Stimulated activated CD8-positive, alpha-beta memory T cell treated with anti-CD3 and anti-CD28 coated beads, Interleukin-7, amount 100 ng/mL, for 4 hours (primary cell): ENCODE measurements at regions not wholly inside any gene's neighbourhood (a gene's known extent, or its start where the extent isn't known, plus 50 kb on each side); places are given as distances from the start of the nearest gene placed in this dataset.

Experiments
- DNase-seq, 2 donors: peaks; one replicate each; pipeline ENCODE4 v3.0.0-alpha.2; 2020; ENCODE audit warnings: low read depth in 2 of 2

GRCh38 chr12:19015285-19015684 lies 114.2 kb upstream of the PLEKHA5 start:
- no peak for DNase-seq

DNA sequence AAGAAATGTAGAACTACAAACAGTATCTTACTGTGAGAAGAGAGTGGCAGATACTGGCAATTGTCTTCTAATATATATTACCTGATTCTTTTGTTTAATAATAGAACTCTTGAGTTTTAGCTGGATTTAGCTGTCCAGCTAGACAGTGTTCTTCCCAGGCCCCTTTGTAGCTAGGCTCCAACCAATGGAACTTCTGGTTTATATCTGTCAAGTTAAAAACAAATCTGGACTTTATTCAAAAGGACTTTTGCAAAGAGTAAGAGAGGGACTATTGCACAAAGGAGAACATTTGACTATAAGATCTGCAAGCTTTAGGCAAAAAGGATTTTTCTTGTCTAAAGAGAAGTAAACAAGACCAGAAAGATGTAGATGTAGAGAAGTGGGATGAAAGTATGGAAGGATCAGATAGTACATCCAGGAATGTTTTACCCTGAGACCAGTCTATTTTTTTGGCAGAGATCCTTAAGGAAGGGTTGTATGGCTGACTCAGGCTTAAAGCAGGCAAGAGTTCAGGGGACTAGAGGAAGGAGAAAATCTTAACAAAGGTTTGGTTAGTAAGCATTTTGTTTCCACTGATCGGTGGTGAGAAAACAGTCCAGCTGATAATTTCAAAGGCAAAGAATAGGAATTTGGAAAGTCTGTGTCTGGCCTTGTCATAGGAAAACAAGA lies 111.1 kb upstream of the PLEKHA5 start:
- no peak for DNase-seq

DNA sequence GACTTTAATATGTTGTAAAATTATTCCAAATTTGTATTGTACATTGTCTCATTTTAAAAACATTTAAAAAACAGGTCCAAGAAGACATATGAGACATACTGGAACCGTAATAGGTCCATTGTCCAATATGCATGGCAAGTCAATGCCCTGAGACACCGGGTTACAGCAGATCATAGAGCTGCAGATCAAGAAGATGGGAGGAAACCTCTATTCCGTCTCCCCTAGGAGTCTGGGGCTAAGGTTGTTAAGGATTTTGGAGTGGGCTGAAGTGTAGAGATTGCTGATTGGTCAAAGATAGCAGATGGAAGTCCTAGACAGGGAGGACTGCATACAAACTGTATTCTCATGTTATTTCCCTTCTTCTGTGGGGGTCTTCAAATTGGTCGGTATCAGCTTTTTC lies 108.3 kb upstream of the PLEKHA5 start:
- DNase-seq = no peak

GRCh38 chr12:19021646-19022045 lies 107.9 kb upstream of the PLEKHA5 start:
- no peak for DNase-seq

DNA sequence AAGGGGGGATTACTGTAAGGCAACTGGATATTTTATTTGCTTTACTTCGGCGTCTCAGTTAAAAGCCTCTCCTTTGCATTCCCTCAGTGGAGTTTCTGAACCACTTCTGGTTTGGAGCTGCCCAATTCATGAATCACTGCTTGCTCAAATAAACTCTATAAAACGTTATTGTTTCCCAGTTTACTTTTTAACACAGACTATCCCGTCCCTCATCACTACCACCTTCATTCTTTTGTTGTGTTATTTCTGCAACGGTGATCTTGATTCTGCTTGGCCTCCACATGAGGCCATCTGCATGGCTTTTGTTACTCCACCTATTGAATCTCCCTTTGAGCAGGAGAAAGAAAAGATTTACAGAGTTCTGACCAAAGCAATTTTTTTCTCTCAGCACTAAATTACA lies 104.0 kb upstream of the PLEKHA5 start:
- no peak for DNase-seq

- DNase-seq = no peak
Observed at GRCh38 chr12:19026034-19026433, 103.5 kb upstream of the PLEKHA5 start.

GRCh38 chr12:19026614-19027488 lies 102.7 kb upstream of the PLEKHA5 start:
- DNase-seq = no peak

DNA sequence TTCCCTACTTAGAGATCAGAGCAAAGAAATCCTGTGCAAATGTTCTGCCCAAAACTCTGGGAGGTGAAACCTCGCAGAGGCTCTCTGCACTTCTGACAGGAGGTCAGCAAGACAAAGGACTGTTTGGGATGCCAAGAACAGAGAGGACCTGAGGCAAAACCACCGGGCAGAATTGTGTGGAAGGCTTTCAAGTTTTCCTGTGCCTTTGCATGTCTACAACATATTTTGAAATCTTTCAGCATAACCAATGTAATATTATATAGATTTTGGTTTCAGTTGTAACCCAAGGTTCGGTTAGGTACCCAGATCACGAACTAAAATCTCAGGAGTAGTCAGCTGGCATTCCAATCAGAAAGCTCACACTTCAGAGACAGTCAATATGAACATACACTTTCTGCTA lies 99.4 kb upstream of the PLEKHA5 start:
- no peak for DNase-seq

DNA sequence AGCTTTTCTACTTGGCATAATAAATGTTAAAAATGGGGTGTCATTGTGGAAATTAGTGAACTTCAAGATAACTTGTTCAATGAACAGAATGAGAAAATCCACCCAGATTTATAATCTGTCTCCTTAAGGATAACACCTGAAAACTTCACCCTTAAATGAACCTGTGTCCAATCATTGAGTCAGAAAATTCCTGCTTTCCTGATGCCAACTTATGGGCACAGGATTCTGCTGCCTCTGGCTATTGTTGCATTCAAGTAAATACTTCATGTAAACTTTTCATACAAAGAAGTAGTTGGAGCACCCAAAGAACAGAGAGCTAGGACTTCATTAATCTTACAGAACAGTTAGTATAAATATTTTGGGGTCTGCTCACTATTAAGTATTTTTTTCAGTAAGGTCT lies 98.9 kb upstream of the PLEKHA5 start:
- no peak for DNase-seq

GRCh38 chr12:19031032-19031431 lies 98.5 kb upstream of the PLEKHA5 start:
- no peak for DNase-seq

GRCh38 chr12:19032826-19033225 lies 96.7 kb upstream of the PLEKHA5 start:
- no peak for DNase-seq

- no peak for DNase-seq
Observed at GRCh38 chr12:19033244-19033643, 96.3 kb upstream of the PLEKHA5 start.

DNA sequence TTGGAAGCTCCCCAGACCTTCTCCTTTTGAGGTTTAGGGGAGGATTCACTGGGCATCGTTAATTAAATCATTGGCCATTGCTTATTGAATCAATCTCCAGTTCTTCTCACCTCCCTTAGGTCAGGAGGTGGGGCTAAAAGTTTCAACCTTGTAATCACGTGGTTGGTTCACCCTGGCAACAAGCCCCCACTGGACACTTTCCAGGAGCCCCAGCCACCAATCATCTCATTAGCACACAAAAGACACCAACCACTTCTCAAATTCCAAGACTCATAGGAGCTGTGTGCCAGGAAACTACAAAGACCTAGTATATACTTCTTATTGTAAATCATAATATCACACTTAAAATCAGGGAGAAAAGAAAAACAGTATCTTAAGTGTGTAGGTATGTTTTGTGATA lies 94.6 kb upstream of the PLEKHA5 start:
- DNase-seq = no peak

DNA sequence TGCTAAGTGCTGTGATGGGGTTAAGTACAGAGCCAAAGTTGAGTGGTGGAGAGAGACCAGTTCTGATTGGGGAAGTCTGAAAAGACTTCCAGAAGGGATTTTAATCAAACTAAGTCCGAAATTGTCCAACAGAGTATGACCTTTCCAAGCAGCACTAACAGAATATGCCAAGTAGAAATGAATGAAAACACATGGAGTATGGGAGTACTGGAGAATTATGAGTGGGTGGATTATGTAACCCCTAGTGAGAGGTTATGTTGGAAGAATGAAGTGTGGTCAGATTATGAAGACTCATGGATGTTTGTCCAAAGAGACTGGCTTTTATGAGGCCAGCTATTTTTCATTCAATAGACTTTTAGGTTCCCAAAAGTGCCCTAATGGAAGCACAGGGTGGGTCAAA lies 94.0 kb upstream of the PLEKHA5 start:
- no peak for DNase-seq

DNA sequence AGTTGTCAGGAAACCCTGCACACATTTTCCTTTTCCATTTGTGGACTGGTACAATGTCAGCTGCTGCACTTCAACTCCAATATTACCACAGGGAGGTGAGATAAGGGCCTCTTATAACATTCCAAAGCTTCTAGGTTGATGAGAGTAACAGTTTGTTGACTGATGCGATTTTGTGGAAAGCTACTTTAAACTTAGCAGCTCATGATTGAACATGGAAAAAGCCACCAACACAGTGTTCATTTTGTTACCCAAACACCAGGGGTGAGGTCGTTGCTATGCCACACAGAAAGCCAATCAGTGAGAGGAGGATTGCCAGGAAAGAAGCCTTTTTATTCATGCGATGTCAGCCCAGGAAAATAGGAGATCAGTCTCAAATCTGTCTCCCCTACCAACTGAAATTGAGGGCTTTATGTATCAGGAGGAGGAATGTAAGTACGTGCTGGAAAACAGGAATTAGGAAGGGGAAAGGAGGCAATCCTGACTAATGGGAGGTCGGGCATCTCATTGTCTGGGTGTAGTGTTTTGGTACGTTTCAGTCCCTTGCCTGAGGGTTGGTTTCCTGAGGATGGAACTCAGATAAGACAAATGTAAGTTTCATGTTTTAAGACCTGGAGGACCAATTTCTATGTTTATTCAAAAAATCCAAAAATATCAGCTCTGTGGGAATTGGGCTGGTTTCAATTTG lies 92.7 kb upstream of the PLEKHA5 start:
- DNase-seq = no peak

GRCh38 chr12:19038209-19038608 lies 91.3 kb upstream of the PLEKHA5 start:
- no peak for DNase-seq

GRCh38 chr12:19039515-19039914 lies 90.0 kb upstream of the PLEKHA5 start:
- DNase-seq = no peak

- DNase-seq = no peak
Observed at GRCh38 chr12:19042221-19042620, 87.3 kb upstream of the PLEKHA5 start.

DNA sequence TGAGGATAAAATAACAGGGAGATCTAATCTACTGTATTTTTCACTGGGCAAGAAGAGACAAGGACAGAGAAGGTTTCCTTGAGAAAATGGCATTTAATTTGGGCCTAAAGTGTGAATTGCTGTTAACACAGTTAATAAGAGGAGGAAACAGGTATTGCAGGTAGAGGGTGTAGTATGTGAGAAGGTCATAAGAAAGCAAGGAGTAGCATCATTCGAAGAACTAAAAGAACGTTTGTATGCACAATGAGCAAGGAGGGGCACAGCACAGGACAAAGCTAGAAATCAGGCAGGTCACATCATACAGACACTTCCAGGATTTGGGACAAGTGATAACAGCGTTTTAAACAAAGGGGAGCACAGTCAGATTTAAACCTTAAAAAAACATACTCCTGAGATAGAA lies 85.1 kb upstream of the PLEKHA5 start:
- DNase-seq = no peak

- DNase-seq = no peak
Observed at GRCh38 chr12:19044891-19045290, 84.6 kb upstream of the PLEKHA5 start.

- no peak for DNase-seq
Observed at GRCh38 chr12:19045426-19045825, 84.1 kb upstream of the PLEKHA5 start.

DNA sequence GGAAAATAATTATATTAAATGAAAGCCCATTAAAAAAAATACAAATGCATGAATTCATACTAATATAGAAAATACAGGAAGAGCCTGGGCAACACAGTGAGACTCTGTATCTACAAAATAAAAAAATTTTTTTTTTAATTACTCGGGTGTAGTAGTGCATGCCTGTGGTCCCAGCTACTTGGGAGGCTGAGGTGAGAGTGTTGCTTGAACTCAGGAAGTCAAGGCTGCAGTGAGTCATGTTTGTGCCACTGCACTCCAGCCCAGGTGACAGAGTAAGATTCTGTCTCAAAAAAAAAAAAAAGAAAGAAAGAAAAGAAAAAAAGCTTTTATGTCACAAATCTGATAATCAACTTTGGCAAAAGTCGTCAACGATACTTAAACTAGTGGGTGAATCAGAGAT lies 80.6 kb upstream of the PLEKHA5 start:
- peak in 1 of 2 donors; percentile 0 for DNase-seq

DNA sequence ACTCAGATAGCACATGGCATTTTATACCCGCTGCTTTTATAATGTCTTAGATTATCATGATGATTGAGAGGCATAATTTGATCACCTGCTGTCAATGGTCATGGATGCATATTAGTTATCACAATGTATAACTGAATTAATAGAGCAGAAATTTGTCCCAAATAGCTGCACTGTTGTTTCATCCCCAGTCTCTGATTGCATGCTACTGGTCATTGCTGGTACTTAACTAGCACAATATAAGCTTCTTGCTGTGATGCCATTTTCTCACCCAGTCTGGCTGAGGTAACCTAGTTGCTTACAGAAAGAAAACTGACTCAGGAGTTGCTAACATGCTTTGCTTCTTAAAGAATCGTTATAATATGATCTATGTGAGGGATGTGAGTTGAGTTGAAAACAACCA lies 76.8 kb upstream of the PLEKHA5 start:
- DNase-seq = no peak
